HepG2 (cell line): ENCODE measurements at regions not wholly inside any gene's neighbourhood (a gene's known extent, or its start where the extent isn't known, plus 50 kb on each side); places are given as distances from the start of the nearest gene placed in this dataset.

Experiments
- ATAC-seq: fragments of 200-7000 bp; cut with Tn5 transposase; 3 replicates; pipeline ENCODE4 v1.9.1; 2020; ENCODE audit warnings: mild to moderate bottlenecking, moderate library complexity
- BruUV-seq: library from RNA; stranded (reverse); fragments of 400-500 nt; replicated peaks from 2 replicates; lab custom pipeline; 2021; lab: Mats Ljungman, UMichigan
- CTCF ChIA-PET: fragments of 300-600 bp; formaldehyde crosslinking; extraction: SDS; loops from one replicate; lab custom pipeline; 2021; ENCODE audit warnings: low total read pairs, inconsistent platforms, low intra/inter-chr PET ratio; lab: Yijun Ruan, JAX
- POLR2A ChIA-PET: fragments of 350-600 bp; sonication (Branson Sonifier 250); formaldehyde crosslinking; loops from one replicate; lab custom pipeline; 2020; ENCODE audit warnings: antibody characterized with exemption, inconsistent platforms; lab: Yijun Ruan, JAX
- DNase-seq: peaks from one replicate; pipeline ENCODE4 v3.0.0-alpha.2; 2015; ENCODE audit warnings: low spot score
- FAIRE-seq: peaks from 3 replicates; lab custom pipeline; 2011; peaks lifted over from hg19 to GRCh38; lab: Jason Lieb, UNC
- H2AFZ ChIP-seq: one replicate; pipeline ENCODE4 v1.6.1; 2011; ENCODE audit warnings: low read length, inconsistent platforms
- H3K27ac ChIP-seq: fragments of 300-600 bp; 3 replicates; pipeline ENCODE4 v1.8.0; 2011; ENCODE audit warnings: mixed run types, mild to moderate bottlenecking, mixed read lengths, low read length, inconsistent platforms; ENCODE audit not compliant: insufficient read depth; ENCODE audit errors: extremely low read length
- H3K27me3 ChIP-seq, 2 experiments: fragments of 200-600 bp in 1 of 2; 2 replicates in 1 of 2; 3 replicates in 1 of 2; pipeline versions ENCODE4 v1.6.0 to v1.8.0; 2011; ENCODE audit warnings: low read length in 2 of 2, mild to moderate bottlenecking in 2 of 2, moderate library complexity in 2 of 2, inconsistent platforms in 1 of 2; ENCODE audit not compliant: insufficient read depth in 2 of 2, control insufficient read depth in 1 of 2
- H3K36me3 ChIP-seq, 2 experiments: fragments of 200-600 bp in 1 of 2; replicated peaks in 1 of 2; 2 replicates in 1 of 2; 3 replicates in 1 of 2; pipeline versions ENCODE4 v1.5.1 to v1.8.0; 2011; ENCODE audit warnings: low read length in 2 of 2, inconsistent platforms in 1 of 2; ENCODE audit not compliant: insufficient read depth in 2 of 2, control insufficient read depth in 1 of 2
- H3K4me1 ChIP-seq: 2 replicates; pipeline ENCODE4 v1.5.1; 2012; ENCODE audit warnings: low read length, inconsistent platforms; ENCODE audit not compliant: insufficient read depth
- H3K4me2 ChIP-seq: 2 replicates; pipeline ENCODE4 v1.6.0; 2011; ENCODE audit warnings: low read depth, low read length, inconsistent platforms
- H3K4me3 ChIP-seq, 3 experiments: fragments of 200-600 bp in 1 of 3; sonication (generic), shearing (Covaris generic) in 1 of 3; replicated peaks in 1 of 3; 2 replicates each; pipeline ENCODE4 v1.5.1; 2011 to 2016; ENCODE audit warnings: low read length in 3 of 3, inconsistent platforms in 2 of 3, low read depth in 2 of 3, mild to moderate bottlenecking in 2 of 3, control low read depth in 1 of 3, mixed read lengths in 1 of 3; ENCODE audit not compliant: insufficient read depth in 1 of 3
- H3K79me2 ChIP-seq: one replicate; pipeline ENCODE4 v1.6.1; 2011; ENCODE audit warnings: low read length, inconsistent platforms; ENCODE audit not compliant: insufficient read depth
- H3K9ac ChIP-seq: 2 replicates; pipeline ENCODE4 v1.6.0; 2011; ENCODE audit warnings: mild to moderate bottlenecking, low read depth, low read length, inconsistent platforms; ENCODE audit not compliant: insufficient read depth
- H3K9me3 ChIP-seq: 2 replicates; pipeline ENCODE4 v1.5.1; 2012; ENCODE audit warnings: mild to moderate bottlenecking, low read length
- H4K20me1 ChIP-seq: 2 replicates; pipeline ENCODE4 v1.6.0; 2011; ENCODE audit warnings: inconsistent platforms, mild to moderate bottlenecking, low read length, moderate library complexity; ENCODE audit not compliant: insufficient read depth
- CEBPB ChIP-seq: IDR thresholded peaks from 2 replicates; pipeline ENCODE4 v1.6.1; 2011; ENCODE audit warnings: low read depth, low read length, improper control_type of control experiment, borderline replicate concordance
- CTCF ChIP-seq: sonication (generic); formaldehyde crosslinking; IDR thresholded peaks from 2 replicates; pipeline ENCODE4 v1.5.0; 2020; ENCODE audit warnings: mild to moderate bottlenecking, missing genetic modification reagents, moderate library complexity
- FOXK2 ChIP-seq: fragments of 450-650 bp; IDR thresholded peaks from 2 replicates; pipeline ENCODE4 v1.6.1; 2016
- FOXO1 ChIP-seq: sonication (generic); formaldehyde crosslinking; IDR thresholded peaks from 2 replicates; pipeline ENCODE4 v1.4.0; 2020; ENCODE audit warnings: missing genetic modification reagents
- NR2F1 ChIP-seq, 2 experiments: fragments of 450-650 bp in 1 of 2; formaldehyde crosslinking in 1 of 2; IDR thresholded peaks; 2 replicates each; pipeline versions ENCODE4 v1.5.0 to v1.6.1; 2016 to 2020; ENCODE audit warnings: mild to moderate bottlenecking in 1 of 2, missing compliant biosample characterization in 1 of 2, missing genetic modification reagents in 1 of 2, moderate library complexity in 1 of 2
- PITX1 ChIP-seq: sonication (generic); formaldehyde crosslinking; IDR thresholded peaks from 2 replicates; pipeline ENCODE4 v1.5.1; 2020; ENCODE audit warnings: mild to moderate bottlenecking, missing genetic modification reagents
- POGZ ChIP-seq: sonication (generic); formaldehyde crosslinking; IDR thresholded peaks from 2 replicates; pipeline ENCODE4 v1.4.0; 2020; ENCODE audit warnings: mild to moderate bottlenecking, missing genetic modification reagents
- PRDM10 ChIP-seq: sonication (generic); formaldehyde crosslinking; IDR thresholded peaks from 2 replicates; pipeline ENCODE4 v1.4.0; 2020; ENCODE audit warnings: low read depth, missing genetic modification reagents
- RFX1 ChIP-seq: fragments of 450-650 bp; IDR thresholded peaks from 2 replicates; pipeline ENCODE4 v1.6.1; 2017
- TBL1XR1 ChIP-seq: fragments of 150-350 bp; IDR thresholded peaks from 2 replicates; pipeline ENCODE4 v1.6.1; 2014; ENCODE audit warnings: borderline replicate concordance, low read length; ENCODE audit not compliant: partially characterized antibody
- ZNF530 ChIP-seq: sonication (generic); formaldehyde crosslinking; IDR thresholded peaks from 2 replicates; pipeline ENCODE4 v1.5.0; 2020; ENCODE audit warnings: low read depth, mild to moderate bottlenecking, missing genetic modification reagents
- ZNF83 ChIP-seq: sonication (generic); formaldehyde crosslinking; IDR thresholded peaks from 2 replicates; pipeline ENCODE4 v1.4.0; 2020; ENCODE audit warnings: missing genetic modification reagents, mild to moderate bottlenecking, borderline replicate concordance
- ZNF841 ChIP-seq: sonication (generic); formaldehyde crosslinking; IDR thresholded peaks from 2 replicates; pipeline ENCODE4 v1.8.1; 2023; ENCODE audit warnings: missing genetic modification reagents, borderline replicate concordance
- WGBS: methylation state at CpG from one replicate; pipeline ENCODE4 v1.1.6; 2017; ENCODE audit warnings: low lambda C conversion rate; 5-methylcytosine and 5-hydroxymethylcytosine counted together
- in situ Hi-C: cut with HindIII; loops from 2 replicates; pipeline ENCODE4 v1.10.0; 2017; ENCODE audit warnings: low pct_unique_long_range_greater_than_20kb; ENCODE audit not compliant: extremely low pct_ligation_motif_present
- intact Hi-C: fragments of 100-400 bp; cut with micrococcal nuclease; formaldehyde crosslinking; loops from one replicate; pipeline ENCODE4 v1.10.0; 2022; ENCODE audit not compliant: unreplicated experiment

DNA sequence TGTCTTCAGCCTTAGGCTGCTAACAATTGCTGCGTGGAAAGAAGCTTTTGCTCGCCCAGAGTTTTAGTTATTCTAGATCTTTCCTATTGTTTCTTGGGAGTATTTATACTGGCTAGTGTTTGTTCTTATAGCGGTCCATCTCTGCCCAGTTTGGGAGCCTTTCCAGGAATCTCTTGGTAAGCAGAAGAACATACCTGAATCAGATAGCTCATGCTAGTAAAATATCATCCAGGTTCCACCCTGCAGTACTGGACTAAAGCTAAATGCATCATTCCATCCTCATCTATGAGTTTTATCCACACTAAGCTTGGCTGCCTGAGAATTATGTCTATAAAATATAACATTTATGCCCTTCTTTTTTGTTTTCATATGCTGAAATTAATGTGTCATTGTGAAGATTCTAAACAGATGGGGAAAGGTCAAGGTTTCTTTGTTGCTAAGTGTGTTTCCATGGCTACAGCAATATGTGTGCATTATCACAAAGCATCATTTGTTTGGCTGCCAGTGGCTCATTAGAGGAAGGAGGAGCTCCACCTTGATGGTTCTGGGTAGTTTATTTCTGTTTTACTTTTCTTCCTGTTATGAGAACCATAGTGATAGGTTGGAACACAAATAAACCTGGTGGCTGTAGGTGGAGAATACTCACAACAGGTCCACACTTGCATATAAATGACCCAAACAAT lies 182.8 kb downstream of the PIK3C3 start:
- Histone ChIP-seq H3K27me3 (no peaks in the 10 kb centered on the region), H3K4me2 (no peak overlapping the region), H4K20me1 (no peaks in the 10 kb centered on the region), H3K27ac (no peak overlapping the region), H3K9ac (no peak overlapping the region), H3K79me2 (no peaks in the 10 kb centered on the region), H3K4me1 (no peaks in the 10 kb centered on the region), H2AFZ (no peak overlapping the region), H3K9me3 (peaks cover 31% of the 10 kb centered on the region), H3K4me3 (no peak overlapping the region), H3K36me3 (no peaks in the 10 kb centered on the region)
- TF ChIP-seq ZNF841 (CRISPR knock-in tag), result no peak
- TF ChIP-seq RFX1, result peak; percentile 19; the same call in 1 of the 2 replicates
- ATAC-seq (no peak), DNase-seq (no peak), FAIRE-seq (no peak)
- ChIA-PET CTCF (no interaction called here), POLR2A (no interaction called here)
- intact Hi-C loops (no loop called here), in situ Hi-C loops (no loop called here)
- WGBS, result 23% methylated on average over 3 of the region's 3 CpGs
- no TSS peak for BruUV-seq

- Histone ChIP-seq H3K36me3 (no peaks in the 10 kb centered on the region), H3K27me3 (no peaks in the 10 kb centered on the region), H3K4me2 (no peak overlapping the region), H3K4me3 (no peak overlapping the region), H4K20me1 (no peaks in the 10 kb centered on the region), H3K9ac (no peak overlapping the region), H3K9me3 (peaks cover 31% of the 10 kb centered on the region), H3K79me2 (no peaks in the 10 kb centered on the region), H3K4me1 (no peaks in the 10 kb centered on the region), H2AFZ (no peak overlapping the region), H3K27ac (no peak overlapping the region)
- BruUV-seq, result no TSS peak
- ATAC-seq, result peak; percentile 97
- ChIA-PET CTCF (interaction anchor here (1.0 to 1.7 kb wide), 2 partner anchors 88 to 134 kb away, joined by 3 to 6 read pairs; no protein-coding TSS in a partner anchor), POLR2A (interaction anchor here (1.0 kb wide), 1 partner anchor 27 kb away, joined by 4 read pairs; no protein-coding TSS in a partner anchor)
- no CpG with 5 or more reads among the region's 1 CpG for whole genome bisulfite sequencing
- no peak for FAIRE-seq
- intact Hi-C loops (loop anchor here (1.0 kb wide), 1 partner anchor 133 kb away; no protein-coding TSS in a partner anchor), in situ Hi-C loops (no loop called here)
- DNase-seq, result peak; percentile 53
- TF ChIP-seq CTCF (CRISPR knock-in tag) (peak; percentile 50), NR2F1 (CRISPR knock-in tag; IDR thresholded peaks at IDR 0.05) (no peak), POGZ (CRISPR knock-in tag) (peak; percentile 66; the same call in 1 of the 2 replicates), TBL1XR1 (no peak), PRDM10 (CRISPR knock-in tag) (no peak), ZNF530 (CRISPR knock-in tag) (no peak), PITX1 (CRISPR knock-in tag) (peak; percentile 40; the same call in 1 of the 2 replicates), CEBPB (no peak), FOXK2 (0 out of 2 replicates have a peak, but pooled peaks have one; percentile 58), FOXO1 (CRISPR knock-in tag) (peak; percentile 69; the same call in 1 of the 2 replicates), ZNF83 (CRISPR knock-in tag) (no peak)
Observed at GRCh38 chr18:42141439-42141838, 186.4 kb downstream of the PIK3C3 start.
